ENCODE measurements at regions not wholly inside any gene's neighbourhood (a gene's known extent, or its start where the extent isn't known, plus 50 kb on each side); places are given as distances from the start of the nearest gene placed in this dataset.
"Not testable (repeated sequence)": the region's sequence is repeated elsewhere in the genome, so short reads cannot be mapped to it uniquely, and the experiment has no call there.

- no peak for DNase-seq
Observed at GRCh38 chr9:80796632-80797031, 892.7 kb downstream of the TLE1 start.

DNA sequence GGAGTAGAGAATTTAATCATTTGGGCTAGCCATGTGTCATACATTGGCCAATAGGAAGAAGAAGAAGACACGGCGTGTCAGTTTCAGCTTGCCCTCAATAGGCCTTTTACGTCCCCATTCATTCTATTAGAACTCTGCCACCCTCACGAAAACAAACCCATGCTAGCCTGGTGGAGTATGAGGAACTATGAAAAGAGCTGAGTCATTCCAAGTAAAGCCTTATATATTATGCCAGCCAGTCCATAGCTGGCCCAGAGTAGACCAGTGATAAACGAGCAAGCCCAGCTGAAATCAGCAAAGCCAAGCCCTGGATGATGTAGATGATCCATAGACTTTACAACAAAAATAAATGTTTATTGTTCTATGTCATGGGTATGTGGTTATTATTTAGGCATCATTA, 895.1 kb downstream of the TLE1 start:
- no peak for DNase-seq

- no peak for DNase-seq
Observed at GRCh38 chr9:80793706-80794105, 895.6 kb downstream of the TLE1 start.

DNA sequence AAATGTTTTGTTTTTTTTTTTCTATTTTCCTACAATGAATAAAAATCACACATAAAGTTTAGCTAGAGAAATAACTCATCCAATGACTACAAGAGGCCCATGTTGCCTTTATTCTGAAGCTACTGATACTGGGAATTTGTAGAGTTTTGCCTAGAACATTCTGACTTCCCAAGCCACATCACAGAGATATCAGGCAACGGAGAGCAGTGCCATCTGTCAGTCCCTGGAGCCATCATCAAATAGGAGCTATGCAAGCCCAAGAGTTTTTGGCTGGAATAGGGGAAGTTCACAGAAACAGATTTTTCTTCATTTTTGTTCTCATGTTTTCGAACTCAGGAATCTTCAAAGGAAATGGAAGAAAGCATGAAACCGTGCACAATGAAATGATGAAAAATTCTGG, 896.6 kb downstream of the TLE1 start:
- DNase-seq: no peak

- no peak for DNase-seq
Observed at GRCh38 chr9:80791836-80792235, 897.5 kb downstream of the TLE1 start.

- DNase-seq: no peak
Observed at GRCh38 chr9:80790764-80791163, 898.6 kb downstream of the TLE1 start.

GRCh38 chr9:80789831-80790230, 899.5 kb downstream of the TLE1 start:
- no peak for DNase-seq

- DNase-seq: no peak
Observed at GRCh38 chr9:80787636-80788035, 901.7 kb downstream of the TLE1 start.

DNA sequence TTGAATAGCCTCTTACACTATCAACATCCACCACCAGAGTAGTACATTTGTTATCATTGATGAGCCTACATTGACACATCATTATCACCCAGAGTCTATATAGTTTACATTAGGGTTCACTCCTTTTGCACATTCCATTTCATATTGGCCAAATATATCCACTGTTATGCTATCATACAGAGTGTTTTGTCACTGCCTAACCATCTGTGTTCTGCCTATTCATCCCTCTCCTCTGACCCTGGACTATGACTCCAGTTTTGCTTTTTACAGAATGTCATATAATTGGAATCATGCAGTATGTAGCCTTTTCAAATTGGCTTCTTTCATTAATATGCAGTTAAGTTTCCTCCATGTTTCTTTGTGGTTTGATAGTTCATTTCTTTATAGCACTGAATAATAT, 904.7 kb downstream of the TLE1 start:
- no peak for DNase-seq

GRCh38 chr9:80775971-80776370, 913.4 kb downstream of the TLE1 start:
- DNase-seq: no peak

DNA sequence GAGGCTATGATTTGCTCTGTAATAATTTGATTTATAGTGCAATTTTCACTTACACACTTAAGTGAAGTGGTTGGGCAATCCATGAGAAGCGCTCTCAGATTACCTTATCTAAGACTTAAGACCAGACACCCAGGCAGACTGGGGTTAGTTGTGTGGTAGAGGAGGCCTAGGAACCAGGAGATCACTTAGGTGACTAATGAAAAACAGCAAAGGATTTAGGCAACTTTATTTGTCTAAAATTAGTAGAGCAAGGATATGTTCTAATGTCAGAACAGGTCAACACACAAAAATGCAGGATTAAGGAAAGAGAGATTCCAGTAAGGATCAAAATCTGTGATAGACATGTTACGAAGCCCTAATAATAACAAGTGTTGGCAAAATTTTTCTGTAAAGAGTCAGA, 913.8 kb downstream of the TLE1 start:
- no peak for DNase-seq

- DNase-seq: no peak
Observed at GRCh38 chr9:80771555-80772347, 917.6 kb downstream of the TLE1 start.

GRCh38 chr9:80763536-80763935, 925.8 kb downstream of the TLE1 start:
- no peak for DNase-seq

DNA sequence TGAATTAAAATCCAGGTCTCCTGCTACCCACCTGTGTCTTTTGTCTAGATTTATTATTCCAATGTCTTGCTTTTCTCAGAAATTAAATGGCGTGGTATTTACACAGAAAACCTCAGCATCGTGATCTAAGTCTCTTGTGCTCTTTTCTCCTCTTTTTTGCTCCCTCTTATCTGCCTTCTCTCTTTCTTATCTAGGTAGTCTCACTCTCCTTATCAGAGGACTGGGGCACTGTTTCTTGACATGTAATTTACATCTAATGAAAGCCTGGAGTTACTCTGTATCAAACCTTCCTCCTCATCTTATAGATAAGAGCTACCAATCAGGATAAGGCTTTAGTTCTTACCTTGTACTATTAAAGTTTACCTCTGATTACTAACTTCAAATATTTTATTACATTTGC, 933.8 kb downstream of the TLE1 start:
- DNase-seq: no peak

DNA sequence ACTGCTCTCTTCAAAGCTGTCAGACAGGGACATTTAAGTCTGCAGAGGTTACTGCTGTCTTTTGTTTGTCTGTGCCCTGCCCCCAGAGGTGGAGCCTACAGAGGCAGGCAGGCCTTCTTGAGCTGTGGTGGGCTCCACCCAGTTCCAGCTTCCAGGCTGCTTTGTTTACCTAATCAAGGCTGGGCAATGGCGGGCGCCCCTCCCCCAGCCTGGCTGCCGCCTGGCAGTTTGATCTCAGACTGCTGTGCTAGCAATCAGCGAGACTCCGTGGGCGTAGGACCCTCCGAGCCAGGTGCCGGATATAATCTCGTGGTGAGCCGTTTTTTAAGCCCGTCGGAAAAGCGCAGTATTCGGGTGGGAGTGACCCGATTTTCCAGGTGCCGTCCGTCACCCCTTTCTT, 942.3 kb downstream of the TLE1 start:
- not testable (repeated sequence) for DNase-seq

DNA sequence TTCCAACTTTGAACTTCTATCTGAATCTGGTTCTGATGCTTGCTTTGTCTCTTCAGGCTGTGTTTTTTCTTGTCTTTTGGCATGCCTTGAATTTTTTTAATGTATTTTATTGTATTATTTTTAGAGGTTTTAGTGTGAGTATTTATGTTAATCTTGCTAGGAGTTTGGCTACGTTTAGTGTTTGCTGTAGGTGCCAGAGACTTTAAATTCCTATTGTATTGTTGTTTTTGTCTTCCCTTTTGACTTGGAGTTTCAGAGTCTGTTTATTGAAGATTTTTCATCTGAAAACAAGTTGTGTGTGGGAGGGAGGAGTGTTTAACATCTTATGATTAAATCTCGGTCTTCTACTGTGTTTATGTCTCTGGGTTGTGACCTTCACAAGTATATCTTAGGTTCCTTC, 956.8 kb downstream of the TLE1 start:
- no peak for DNase-seq

- no peak for DNase-seq
Observed at GRCh38 chr9:80720579-80720978, 968.8 kb downstream of the TLE1 start.

DNA sequence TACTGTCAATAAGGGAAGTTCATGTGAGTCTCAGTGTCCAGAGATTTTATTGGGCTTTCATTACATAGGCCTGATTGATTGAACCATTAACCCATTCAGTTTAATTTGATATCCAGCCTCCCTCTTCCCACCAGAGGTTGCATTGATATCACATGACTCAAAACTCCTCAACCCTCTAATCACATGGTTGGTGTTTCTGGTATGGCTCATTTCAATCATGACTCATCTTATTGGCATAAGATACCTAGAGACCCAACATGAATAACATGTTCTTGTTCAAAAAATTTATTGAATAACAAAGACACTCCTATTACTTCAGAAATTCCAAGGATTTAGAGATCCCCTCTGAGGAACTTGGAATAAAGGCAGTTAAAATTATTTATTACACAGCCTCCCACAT, 982.2 kb downstream of the TLE1 start:
- DNase-seq: no peak

GRCh38 chr9:80701061-80701460, 988.3 kb downstream of the TLE1 start:
- DNase-seq: no peak

DNA sequence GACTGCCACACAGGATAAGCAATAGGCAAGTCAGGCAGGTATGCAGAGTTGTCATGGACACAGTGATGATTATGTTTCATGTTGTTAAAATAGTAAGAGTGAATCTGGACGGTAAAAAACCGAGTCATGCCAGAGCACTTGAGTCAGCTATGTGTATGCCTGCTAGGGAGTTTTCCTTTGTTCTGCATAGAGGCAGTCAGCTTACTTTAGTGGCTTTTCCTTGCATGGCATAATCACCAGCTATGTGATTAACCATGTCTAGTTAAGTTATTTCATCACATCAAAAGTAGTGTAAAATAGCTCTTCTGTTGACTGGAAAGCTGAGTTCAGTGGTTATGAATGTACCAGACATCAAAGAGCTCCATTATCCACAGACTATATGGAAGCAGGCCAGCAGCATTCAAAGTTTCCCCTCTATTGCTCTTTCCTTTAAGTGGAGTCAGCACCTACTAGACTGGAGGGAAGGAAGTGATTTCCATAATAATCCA, 989.8 kb downstream of the TLE1 start:
- no peak for DNase-seq

DNA sequence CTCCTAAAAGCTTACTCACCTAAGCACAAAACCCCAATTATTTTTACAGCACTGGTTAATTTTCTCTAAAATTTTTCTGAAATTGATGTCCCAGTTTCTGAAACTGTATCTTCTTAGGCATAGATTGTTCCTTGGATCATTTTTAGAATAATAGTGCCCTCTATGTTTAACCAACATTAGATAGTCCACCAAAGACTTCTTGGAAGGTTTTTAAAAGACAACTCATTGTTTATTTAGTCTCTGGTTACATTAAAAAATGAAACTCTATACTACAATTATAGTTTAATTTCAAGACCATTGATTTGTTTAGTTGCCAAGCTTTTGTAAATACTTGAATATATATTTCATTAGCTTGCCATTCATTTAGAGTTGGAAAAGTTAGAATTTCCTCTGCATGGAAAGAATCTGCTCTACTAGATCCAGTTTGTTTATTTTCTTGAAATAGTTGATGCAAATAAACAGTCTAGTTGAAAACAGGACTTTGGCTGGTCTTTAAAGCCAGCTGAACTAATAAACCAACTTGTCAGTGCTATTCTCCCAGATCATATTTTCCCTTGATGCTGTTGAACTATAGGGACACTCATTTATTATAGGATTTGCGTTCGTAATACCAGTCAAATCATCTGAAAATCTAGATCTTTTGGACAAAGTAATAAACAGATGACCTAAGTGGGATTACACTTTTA, 990.5 kb downstream of the TLE1 start:
- no peak for DNase-seq

GRCh38 chr9:80692751-80693150, 996.6 kb downstream of the TLE1 start:
- no peak for DNase-seq

- no peak for DNase-seq
Observed at GRCh38 chr9:80691229-80691628, 998.1 kb downstream of the TLE1 start.

- no peak for DNase-seq
Observed at GRCh38 chr9:80690349-80690939, 998.9 kb downstream of the TLE1 start.

Data from activated naive CD4-positive, alpha-beta T cell (primary cell).